SU-DHL-6 (cell line): ENCODE measurements at regions not wholly inside any gene's neighbourhood (a gene's known extent, or its start where the extent isn't known, plus 50 kb on each side); places are given as distances from the start of the nearest gene placed in this dataset.

Source experiments
- EZH2phosphoT487 ChIP-seq: fragments of 200-600 bp; sonication (generic), shearing (Covaris generic); conservative IDR thresholded peaks from 2 replicates; pipeline ENCODE4 v1.6.1; 2018; ENCODE audit warnings: mild to moderate bottlenecking, antibody characterized with exemption, low read length, moderate library complexity, mixed read lengths
- TF ChIP-seq, protein P1 (sequence below): fragments of 200-600 bp; sonication (generic); IDR thresholded peaks from one replicate; pipeline ENCODE4 v1.5.1; 2017; ENCODE audit warnings: antibody characterized with exemption, mild to moderate bottlenecking, low read length, moderate library complexity; ENCODE audit not compliant: insufficient read depth, poor library complexity, severe bottlenecking

GRCh38 chr1:25030674-25031589 is 100.9 kb upstream of the RUNX3 start:
- TF ChIP-seq, protein P1, sequence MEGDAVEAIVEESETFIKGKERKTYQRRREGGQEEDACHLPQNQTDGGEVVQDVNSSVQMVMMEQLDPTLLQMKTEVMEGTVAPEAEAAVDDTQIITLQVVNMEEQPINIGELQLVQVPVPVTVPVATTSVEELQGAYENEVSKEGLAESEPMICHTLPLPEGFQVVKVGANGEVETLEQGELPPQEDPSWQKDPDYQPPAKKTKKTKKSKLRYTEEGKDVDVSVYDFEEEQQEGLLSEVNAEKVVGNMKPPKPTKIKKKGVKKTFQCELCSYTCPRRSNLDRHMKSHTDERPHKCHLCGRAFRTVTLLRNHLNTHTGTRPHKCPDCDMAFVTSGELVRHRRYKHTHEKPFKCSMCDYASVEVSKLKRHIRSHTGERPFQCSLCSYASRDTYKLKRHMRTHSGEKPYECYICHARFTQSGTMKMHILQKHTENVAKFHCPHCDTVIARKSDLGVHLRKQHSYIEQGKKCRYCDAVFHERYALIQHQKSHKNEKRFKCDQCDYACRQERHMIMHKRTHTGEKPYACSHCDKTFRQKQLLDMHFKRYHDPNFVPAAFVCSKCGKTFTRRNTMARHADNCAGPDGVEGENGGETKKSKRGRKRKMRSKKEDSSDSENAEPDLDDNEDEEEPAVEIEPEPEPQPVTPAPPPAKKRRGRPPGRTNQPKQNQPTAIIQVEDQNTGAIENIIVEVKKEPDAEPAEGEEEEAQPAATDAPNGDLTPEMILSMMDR = no peak
- TF ChIP-seq EZH2phosphoT487 = no peak
